Sigmoid colon (tissue), 6 donors: ENCODE measurements at regions not wholly inside any gene's neighbourhood (a gene's known extent, or its start where the extent isn't known, plus 50 kb on each side); places are given as distances from the start of the nearest gene placed in this dataset.
A peak's percentile ranks its signal among the peaks of the same experiment; 100 is the strongest.

ENCODE experiments used
- DNase-seq: peaks from one replicate; pipeline ENCODE4 v3.0.0-alpha.2; 2019
- H3K27ac ChIP-seq, 4 donors: fragments of 200-600 bp; sonication (generic); one replicate each; pipeline ENCODE4 v1.5.1; 2016 to 2019; ENCODE audit warnings: mild to moderate bottlenecking in 1 of 4
- H3K27me3 ChIP-seq, 3 donors: fragments of 200-600 bp; sonication (generic); one replicate each; pipeline ENCODE4 v1.5.1; 2019; ENCODE audit warnings: mild to moderate bottlenecking in 1 of 3
- H3K36me3 ChIP-seq, 4 donors: fragments of 200-600 bp; sonication (generic); one replicate each; pipeline ENCODE4 v1.5.1; 2016 to 2019
- H3K4me1 ChIP-seq, 4 donors: fragments of 200-600 bp; sonication (generic); one replicate each; pipeline ENCODE4 v1.5.1; 2017 to 2019
- H3K4me3 ChIP-seq, 4 donors: fragments of 200-600 bp; sonication (generic); one replicate each; pipeline ENCODE4 v1.5.1; 2017 to 2019; ENCODE audit warnings: mild to moderate bottlenecking in 2 of 4, moderate library complexity in 1 of 4
- H3K9me3 ChIP-seq, 4 donors: fragments of 200-600 bp in 3 of 4; sonication (generic) in 3 of 4; one replicate each; pipeline versions ENCODE4 v1.5.1 to v1.6.1; 2013 to 2019
- EP300 ChIP-seq, 4 donors: sonication (generic); formaldehyde crosslinking; IDR thresholded peaks; one replicate each; pipeline ENCODE4 v1.6.1; 2017; ENCODE audit warnings: antibody characterized with exemption in 4 of 4
- POLR2A ChIP-seq, 2 donors: fragments of 450-650 bp; IDR thresholded peaks; one replicate each; pipeline ENCODE4 v1.6.1; 2016; ENCODE audit warnings: antibody characterized with exemption in 2 of 2, mild to moderate bottlenecking in 2 of 2, moderate library complexity in 2 of 2
- POLR2AphosphoS5 ChIP-seq, 4 donors: sonication (generic); formaldehyde crosslinking; IDR thresholded peaks; one replicate each; pipeline ENCODE4 v1.6.1; 2017; ENCODE audit warnings: antibody characterized with exemption in 4 of 4
- WGBS, 2 donors: extraction: QIAGEN DNeasy Blood & Tissue Kit; methylation state at CpG; one replicate each; pipeline ENCODE4 v1.1.7; 2013; 5-methylcytosine and 5-hydroxymethylcytosine counted together
- intact Hi-C: fragments of 100-400 bp; cut with DNase I; formaldehyde crosslinking; loops from one replicate; pipeline ENCODE4 v1.15.1; 2023
- TF ChIP-seq, protein P1 (sequence below), 4 experiments: fragments of 450-650 bp in 3 of 4; fragments of 200-600 bp in 1 of 4; IDR thresholded peaks; one replicate each; pipeline ENCODE4 v1.5.1; 2016 to 2019; ENCODE audit warnings: antibody characterized with exemption in 4 of 4, mild to moderate bottlenecking in 3 of 4, moderate library complexity in 2 of 4
- donor health status: healthy with polysubstance abuse.
- donor health status: healthy.

DNA sequence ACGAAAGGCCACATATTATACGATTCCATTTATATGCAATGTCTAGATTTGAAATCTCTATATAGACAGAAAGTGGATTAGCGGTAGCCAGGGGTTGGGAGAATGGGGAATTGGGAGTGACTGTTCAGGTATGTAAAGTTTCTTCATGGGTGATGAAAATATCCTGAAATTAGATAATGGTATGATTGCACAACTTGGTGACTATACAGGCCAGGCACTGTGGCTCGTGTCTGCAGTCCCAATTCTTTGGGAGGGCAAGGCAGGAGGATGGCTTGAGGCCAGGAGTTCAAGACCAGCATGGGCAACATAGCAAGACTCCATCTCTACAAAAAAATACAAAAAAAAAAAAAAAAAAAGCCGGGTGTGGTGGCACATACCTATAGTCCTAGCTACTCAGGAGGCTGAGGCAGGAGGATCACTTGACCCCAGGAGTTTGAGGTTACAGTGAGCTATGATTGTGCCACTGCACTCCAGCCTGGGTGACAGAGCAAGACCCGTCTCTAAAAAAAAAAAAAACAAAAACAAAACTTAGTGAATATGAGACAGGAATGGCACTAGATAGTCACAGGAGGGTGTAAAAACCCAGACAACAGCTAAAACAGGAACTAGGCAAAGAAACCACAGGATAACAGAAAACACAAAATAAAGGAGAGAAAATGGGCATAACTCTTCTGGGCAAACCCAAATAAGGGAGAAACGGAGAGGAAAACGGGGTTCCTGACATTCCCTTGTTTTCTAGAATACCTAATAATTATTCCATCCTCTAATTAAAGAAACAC lies 72.1 kb upstream of the ZNF618 start:
- Histone ChIP-seq H3K4me1 (peaks cover 0 to 7% (median 5%) of the 10 kb centered on the region in 4 donors), H3K9me3 (no peaks in the 10 kb centered on the region), H3K36me3 (no peaks in the 10 kb centered on the region), H3K27ac (no peak overlapping the region), H3K4me3 (no peak overlapping the region), H3K27me3 (no peaks in the 10 kb centered on the region)
- 75 to 84% methylated on average over 8 of the region's 8 CpGs for WGBS, 2 donors
- TF ChIP-seq, protein P1, sequence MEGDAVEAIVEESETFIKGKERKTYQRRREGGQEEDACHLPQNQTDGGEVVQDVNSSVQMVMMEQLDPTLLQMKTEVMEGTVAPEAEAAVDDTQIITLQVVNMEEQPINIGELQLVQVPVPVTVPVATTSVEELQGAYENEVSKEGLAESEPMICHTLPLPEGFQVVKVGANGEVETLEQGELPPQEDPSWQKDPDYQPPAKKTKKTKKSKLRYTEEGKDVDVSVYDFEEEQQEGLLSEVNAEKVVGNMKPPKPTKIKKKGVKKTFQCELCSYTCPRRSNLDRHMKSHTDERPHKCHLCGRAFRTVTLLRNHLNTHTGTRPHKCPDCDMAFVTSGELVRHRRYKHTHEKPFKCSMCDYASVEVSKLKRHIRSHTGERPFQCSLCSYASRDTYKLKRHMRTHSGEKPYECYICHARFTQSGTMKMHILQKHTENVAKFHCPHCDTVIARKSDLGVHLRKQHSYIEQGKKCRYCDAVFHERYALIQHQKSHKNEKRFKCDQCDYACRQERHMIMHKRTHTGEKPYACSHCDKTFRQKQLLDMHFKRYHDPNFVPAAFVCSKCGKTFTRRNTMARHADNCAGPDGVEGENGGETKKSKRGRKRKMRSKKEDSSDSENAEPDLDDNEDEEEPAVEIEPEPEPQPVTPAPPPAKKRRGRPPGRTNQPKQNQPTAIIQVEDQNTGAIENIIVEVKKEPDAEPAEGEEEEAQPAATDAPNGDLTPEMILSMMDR (IDR thresholded peaks at IDR 0.05), result no peak
- TF ChIP-seq POLR2AphosphoS5 (IDR thresholded peaks at IDR 0.05), result no peak
- no peak for TF ChIP-seq POLR2A (IDR thresholded peaks at IDR 0.05)
- no peak for TF ChIP-seq EP300 (IDR thresholded peaks at IDR 0.05)
- intact Hi-C loops, result no loop called here
- DNase-seq, result no peak

DNA sequence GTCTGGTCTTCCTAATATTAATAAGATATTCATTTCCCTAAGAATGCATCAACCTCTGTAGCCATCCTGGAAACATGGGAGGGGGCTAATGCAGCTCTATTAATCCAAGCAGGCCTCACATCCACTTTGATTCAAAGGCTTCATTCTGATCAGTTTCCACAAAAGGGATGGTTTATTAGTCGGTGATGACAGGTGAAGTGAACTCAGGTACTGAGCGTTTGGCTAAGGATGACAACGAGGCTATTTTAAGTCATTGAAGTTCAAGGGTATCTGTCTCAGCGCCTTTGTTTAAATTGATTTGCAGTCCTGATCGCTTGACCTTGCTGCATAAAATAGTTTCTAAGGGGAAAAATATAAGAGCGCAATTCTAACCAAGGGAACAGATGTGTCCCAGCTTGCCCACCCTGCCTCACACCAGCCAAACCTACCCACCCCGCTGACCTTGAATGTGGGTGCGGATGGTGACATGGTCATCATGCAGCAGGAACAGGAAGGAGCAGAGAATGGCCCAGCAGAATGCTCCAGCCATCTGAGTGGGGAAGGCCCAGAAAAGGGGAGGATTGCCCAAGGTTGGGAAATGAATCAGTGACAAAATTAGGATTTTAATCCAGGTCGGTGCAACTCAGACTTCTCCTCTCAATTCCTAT lies 70.5 kb upstream of the ZNF618 start:
- intact Hi-C loops, result loop anchor here (5.0 kb wide), 3 partner anchors 72 to 227 kb away; partner anchors contain the start of gene ZNF618

DNA sequence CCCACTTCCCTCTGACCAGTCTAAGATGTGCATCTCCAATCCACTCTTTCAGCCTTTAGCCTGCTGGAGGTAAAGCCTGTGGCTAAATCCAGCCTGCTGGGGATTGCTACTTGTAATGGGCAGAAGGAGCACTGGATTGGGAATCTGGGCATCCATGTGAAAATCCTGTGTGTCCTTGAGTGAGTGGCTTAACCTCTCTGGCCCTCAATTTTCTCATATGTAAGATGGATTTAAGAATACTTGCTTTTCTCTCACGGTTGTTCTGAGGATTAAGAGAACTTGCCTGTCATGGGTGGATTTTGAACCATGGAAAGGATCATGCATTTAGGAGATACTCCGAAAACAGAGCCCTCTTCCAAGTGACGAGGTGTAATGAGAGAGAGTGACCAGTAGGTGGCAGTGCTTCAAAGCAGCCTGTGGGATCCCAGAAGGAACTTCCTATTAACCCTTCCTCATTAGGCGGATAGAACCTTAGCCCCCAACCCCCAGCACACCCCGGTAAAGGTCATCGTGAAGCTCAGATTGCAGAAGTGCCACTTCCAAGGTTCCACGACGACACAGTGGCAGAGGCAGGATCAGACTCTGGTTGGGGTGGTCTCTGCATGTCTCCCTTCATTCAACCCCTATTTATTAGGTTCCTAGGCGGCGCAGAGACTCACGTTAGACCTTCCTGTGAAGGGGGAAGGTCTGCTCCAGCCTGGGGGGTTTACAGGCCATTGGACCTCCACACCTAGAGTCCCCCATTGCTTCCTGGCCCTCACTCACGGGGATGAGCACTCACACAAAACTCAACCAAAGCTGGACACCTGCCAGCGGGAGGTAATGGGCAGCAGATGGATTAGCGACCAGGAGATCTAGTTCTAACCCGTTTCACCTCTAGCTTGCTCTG lies 68.7 kb upstream of the ZNF618 start:
- Histone ChIP-seq H3K4me1 (peaks cover 0 to 7% (median 5%) of the 10 kb centered on the region in 4 donors), H3K9me3 (no peaks in the 10 kb centered on the region), H3K4me3 (peak overlapping the region in 2 of 4 donors; percentile 27 to 35), H3K36me3 (no peaks in the 10 kb centered on the region), H3K27me3 (no peaks in the 10 kb centered on the region), H3K27ac (no peak overlapping the region)
- intact Hi-C loops, result loop anchor here (5.0 kb wide), 3 partner anchors 70 to 225 kb away; partner anchors contain the start of gene ZNF618
- TF ChIP-seq, protein P1 (IDR thresholded peaks at IDR 0.05), result peak; percentile 72 to 90 (median 80)
- no peak for TF ChIP-seq POLR2A (IDR thresholded peaks at IDR 0.05)
- peak; percentile 75 for DNase-seq
- WGBS, 2 donors, result 10 to 26% methylated on average over 15 of the region's 15 CpGs

More for the DNA sequence above, 70.5 kb upstream of the ZNF618 start:
- TF ChIP-seq EP300 (IDR thresholded peaks at IDR 0.05), result no peak
- Histone ChIP-seq H3K27ac (no peak overlapping the region), H3K4me3 (no peak overlapping the region), H3K36me3 (no peaks in the 10 kb centered on the region), H3K9me3 (no peaks in the 10 kb centered on the region), H3K27me3 (no peaks in the 10 kb centered on the region), H3K4me1 (peaks cover 0 to 7% (median 5%) of the 10 kb centered on the region in 4 donors)
- no peak for DNase-seq
- WGBS, 2 donors, result 91% methylated on average over 9 of the region's 9 CpGs

DNA sequence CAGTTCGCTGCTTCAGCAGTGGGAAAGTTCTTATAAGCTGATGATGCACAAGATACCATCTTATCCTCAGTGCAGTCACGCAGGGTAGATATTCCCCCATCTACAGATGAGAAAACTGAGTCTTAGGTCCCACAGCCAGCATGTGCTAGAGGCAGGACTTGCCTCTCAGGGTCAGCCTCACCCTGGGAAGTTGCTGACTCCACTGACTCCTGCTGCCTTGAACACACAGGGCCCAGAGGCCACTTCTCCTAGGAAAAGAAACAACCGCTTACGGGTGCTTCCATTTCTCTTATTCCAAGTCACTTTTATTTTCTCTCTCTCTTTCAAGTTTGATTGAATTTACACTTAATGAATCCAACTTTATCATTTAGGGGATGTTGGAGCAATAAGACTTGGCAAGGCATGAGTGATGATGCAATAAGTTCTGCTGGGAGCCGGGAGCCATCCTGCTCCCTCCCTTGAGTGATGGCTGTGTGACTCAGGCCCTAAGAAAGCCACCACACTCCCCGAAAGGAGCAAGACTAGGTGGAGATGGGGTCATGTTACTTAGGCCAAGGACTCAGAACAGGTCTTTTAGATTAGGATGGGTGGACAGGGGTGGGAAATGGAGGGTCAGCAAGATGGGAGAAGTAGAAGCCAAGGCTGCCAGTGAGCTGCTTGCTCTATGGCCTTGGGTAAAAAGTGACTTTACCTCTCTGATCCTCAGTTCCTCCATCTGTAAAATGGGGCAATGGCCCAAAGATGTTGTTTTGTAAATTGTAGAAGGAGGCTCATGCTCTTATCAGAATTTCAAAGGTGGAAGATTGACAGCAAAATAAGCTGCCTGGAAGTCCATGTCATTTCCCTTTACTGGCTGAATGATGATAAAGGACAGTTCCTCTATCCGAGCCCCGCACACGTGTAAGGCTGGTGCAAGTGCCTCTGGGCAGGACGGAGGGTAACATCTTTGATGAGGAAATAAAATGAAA lies 67.4 kb upstream of the ZNF618 start:
- no peak for DNase-seq
- 73 to 76% methylated on average over 10 of the region's 10 CpGs for WGBS, 2 donors
- intact Hi-C loops, result loop anchor here (5.0 kb wide), 3 partner anchors 69 to 224 kb away; partner anchors contain the start of gene ZNF618
- Histone ChIP-seq H3K9me3 (no peaks in the 10 kb centered on the region), H3K4me1 (peaks cover 0 to 7% (median 5%) of the 10 kb centered on the region in 4 donors), H3K27ac (no peak overlapping the region), H3K36me3 (no peaks in the 10 kb centered on the region), H3K4me3 (no peak overlapping the region), H3K27me3 (no peaks in the 10 kb centered on the region)
- TF ChIP-seq POLR2AphosphoS5 (IDR thresholded peaks at IDR 0.05) (no peak), POLR2A (IDR thresholded peaks at IDR 0.05) (no peak), EP300 (IDR thresholded peaks at IDR 0.05) (no peak)
- TF ChIP-seq, protein P1 (IDR thresholded peaks at IDR 0.05), result no peak
